MM.1S (cell line): ENCODE measurements at regions not wholly inside any gene's neighbourhood (a gene's known extent, or its start where the extent isn't known, plus 50 kb on each side); places are given as distances from the start of the nearest gene placed in this dataset.

Experiments used
- DNase-seq: peaks from one replicate; pipeline ENCODE4 v3.0.0-alpha.2; 2015
- H2AFZ ChIP-seq: fragments of 300-600 bp; sonication (generic); 2 replicates; pipeline ENCODE4 v1.6.0; 2016; ENCODE audit warnings: antibody characterized with exemption, low read length
- H3F3A ChIP-seq: fragments of 300-600 bp; sonication (generic); 2 replicates; pipeline ENCODE4 v1.6.1; 2016; ENCODE audit warnings: mild to moderate bottlenecking, antibody characterized with exemption, low read length, moderate library complexity, mixed read lengths; ENCODE audit not compliant: insufficient read depth
- H3K27ac ChIP-seq: fragments of 300-600 bp; sonication (generic); 2 replicates; pipeline ENCODE4 v1.5.1; 2016; ENCODE audit warnings: mild to moderate bottlenecking, low read length
- H3K27me3 ChIP-seq: fragments of 300-600 bp; sonication (generic); replicated peaks from 2 replicates; pipeline ENCODE4 v1.6.0; 2016; ENCODE audit warnings: low read length; ENCODE audit not compliant: insufficient read depth
- H3K36me3 ChIP-seq: fragments of 300-600 bp; sonication (generic); replicated peaks from 2 replicates; pipeline ENCODE4 v1.6.1; 2016; ENCODE audit warnings: mild to moderate bottlenecking, low read length, mixed read lengths; ENCODE audit not compliant: insufficient read depth
- H3K4me1 ChIP-seq: fragments of 300-600 bp; sonication (generic); 2 replicates; pipeline ENCODE4 v1.6.1; 2016; ENCODE audit warnings: low read length, mixed read lengths
- H3K4me2 ChIP-seq: fragments of 300-600 bp; sonication (generic); 2 replicates; pipeline ENCODE4 v1.6.0; 2016; ENCODE audit warnings: low read depth, low read length
- H3K4me3 ChIP-seq: fragments of 300-600 bp; sonication (generic); 2 replicates; pipeline ENCODE4 v1.5.1; 2016; ENCODE audit warnings: low read length, mixed read lengths
- H3K79me2 ChIP-seq: fragments of 300-600 bp; sonication (generic); 2 replicates; pipeline ENCODE4 v1.6.1; 2016; ENCODE audit warnings: mixed run types, low read length, mixed read lengths
- H3K9ac ChIP-seq: fragments of 300-600 bp; sonication (generic); 2 replicates; pipeline ENCODE4 v1.6.1; 2016; ENCODE audit warnings: low read length, mixed read lengths
- H3K9me2 ChIP-seq: fragments of 300-600 bp; sonication (generic); replicated peaks from 2 replicates; pipeline ENCODE4 v1.6.1; 2016; ENCODE audit warnings: mild to moderate bottlenecking, low read length, mixed read lengths; ENCODE audit not compliant: insufficient read depth
- H3K9me3 ChIP-seq: fragments of 300-600 bp; sonication (generic); replicated peaks from 2 replicates; pipeline ENCODE4 v1.6.1; 2016; ENCODE audit warnings: mild to moderate bottlenecking, low read length, mixed read lengths; ENCODE audit not compliant: insufficient read depth
- H4K20me1 ChIP-seq: fragments of 300-600 bp; sonication (generic); 2 replicates; pipeline ENCODE4 v1.6.1; 2016; ENCODE audit warnings: mild to moderate bottlenecking, low read length, moderate library complexity, mixed read lengths; ENCODE audit not compliant: insufficient read depth
- EZH2 ChIP-seq: fragments of 300-600 bp; sonication (generic); optimal IDR thresholded peaks from 2 replicates; pipeline ENCODE3; 2017; ENCODE audit warnings: low read depth, mild to moderate bottlenecking, antibody characterized with exemption, low read length, mixed read lengths
- EZH2phosphoT487 ChIP-seq: fragments of 300-600 bp; sonication (generic); IDR thresholded peaks from 2 replicates; pipeline ENCODE4 v1.6.1; 2018; ENCODE audit warnings: antibody characterized with exemption, low read length
- TF ChIP-seq, protein P1 (sequence below): fragments of 300-600 bp; sonication (generic); IDR thresholded peaks from 2 replicates; pipeline ENCODE4 v1.5.1; 2016; ENCODE audit warnings: antibody characterized with exemption, low read length, mixed read lengths

DNA sequence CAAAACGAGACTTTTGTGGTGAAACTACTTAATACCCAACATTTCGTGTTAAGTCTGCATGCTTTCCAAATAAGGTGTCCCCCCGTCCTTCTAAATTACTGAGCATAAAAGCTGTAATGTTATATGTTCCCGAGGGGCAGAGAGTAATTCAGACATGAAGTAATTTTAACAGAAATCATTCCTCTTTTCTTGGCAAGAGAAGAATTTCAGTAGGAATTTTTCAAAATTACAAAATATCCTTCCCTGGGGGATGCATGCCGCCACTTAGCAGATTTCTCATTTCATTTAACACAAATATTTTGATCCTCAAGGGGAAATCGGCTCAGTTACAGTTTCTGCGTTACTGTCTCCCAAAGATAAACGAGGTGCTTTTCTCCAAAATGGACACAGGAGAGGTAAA lies 213.2 kb upstream of the RHOBTB1 start:
- Histone ChIP-seq H2AFZ (no peak overlapping the region), H3K4me1 (no peaks in the 10 kb centered on the region), H3K4me3 (no peak overlapping the region), H3K9ac (no peak overlapping the region), H3K27ac (no peak overlapping the region), H3K9me3 (no peaks in the 10 kb centered on the region), H3K9me2 (no peaks in the 10 kb centered on the region), H3K36me3 (no peaks in the 10 kb centered on the region), H3F3A (no peaks in the 10 kb centered on the region), H4K20me1 (no peaks in the 10 kb centered on the region), H3K79me2 (no peaks in the 10 kb centered on the region), H3K27me3 (no peaks in the 10 kb centered on the region), H3K4me2 (no peak overlapping the region)
- no peak for DNase-seq
- TF ChIP-seq EZH2 (no peak), EZH2phosphoT487 (no peak)
- TF ChIP-seq, protein P1, sequence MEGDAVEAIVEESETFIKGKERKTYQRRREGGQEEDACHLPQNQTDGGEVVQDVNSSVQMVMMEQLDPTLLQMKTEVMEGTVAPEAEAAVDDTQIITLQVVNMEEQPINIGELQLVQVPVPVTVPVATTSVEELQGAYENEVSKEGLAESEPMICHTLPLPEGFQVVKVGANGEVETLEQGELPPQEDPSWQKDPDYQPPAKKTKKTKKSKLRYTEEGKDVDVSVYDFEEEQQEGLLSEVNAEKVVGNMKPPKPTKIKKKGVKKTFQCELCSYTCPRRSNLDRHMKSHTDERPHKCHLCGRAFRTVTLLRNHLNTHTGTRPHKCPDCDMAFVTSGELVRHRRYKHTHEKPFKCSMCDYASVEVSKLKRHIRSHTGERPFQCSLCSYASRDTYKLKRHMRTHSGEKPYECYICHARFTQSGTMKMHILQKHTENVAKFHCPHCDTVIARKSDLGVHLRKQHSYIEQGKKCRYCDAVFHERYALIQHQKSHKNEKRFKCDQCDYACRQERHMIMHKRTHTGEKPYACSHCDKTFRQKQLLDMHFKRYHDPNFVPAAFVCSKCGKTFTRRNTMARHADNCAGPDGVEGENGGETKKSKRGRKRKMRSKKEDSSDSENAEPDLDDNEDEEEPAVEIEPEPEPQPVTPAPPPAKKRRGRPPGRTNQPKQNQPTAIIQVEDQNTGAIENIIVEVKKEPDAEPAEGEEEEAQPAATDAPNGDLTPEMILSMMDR, result no peak

DNA sequence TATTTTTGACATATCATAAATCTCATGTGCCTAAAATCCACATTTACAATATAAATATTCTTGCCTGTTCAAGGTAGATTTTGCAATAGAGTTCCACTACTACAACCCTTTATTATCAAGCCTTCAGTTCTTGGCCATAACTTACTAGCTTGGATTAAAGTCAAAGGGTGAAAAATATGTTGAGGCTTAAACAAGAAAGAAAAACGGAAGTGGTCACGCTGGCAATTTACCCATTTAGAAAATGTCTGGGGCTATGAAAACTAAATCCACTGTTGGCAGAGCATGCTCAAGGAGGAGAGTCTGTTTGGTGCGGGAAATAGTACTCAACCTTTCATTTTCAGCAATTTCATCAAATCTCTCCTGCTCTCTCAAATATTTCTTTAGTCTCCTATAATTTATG lies 209.8 kb upstream of the RHOBTB1 start:
- Histone ChIP-seq H2AFZ (no peak overlapping the region), H3K4me2 (no peak overlapping the region), H3K27me3 (no peaks in the 10 kb centered on the region), H3K9me3 (no peaks in the 10 kb centered on the region), H3K9ac (no peak overlapping the region), H3K4me1 (no peaks in the 10 kb centered on the region), H3K36me3 (no peaks in the 10 kb centered on the region), H4K20me1 (no peaks in the 10 kb centered on the region), H3F3A (no peaks in the 10 kb centered on the region), H3K27ac (no peak overlapping the region), H3K79me2 (no peaks in the 10 kb centered on the region), H3K4me3 (no peak overlapping the region), H3K9me2 (no peaks in the 10 kb centered on the region)
- DNase-seq, result no peak
- TF ChIP-seq, protein P1, result no peak
- no peak for TF ChIP-seq EZH2phosphoT487
- TF ChIP-seq EZH2, result no peak

DNA sequence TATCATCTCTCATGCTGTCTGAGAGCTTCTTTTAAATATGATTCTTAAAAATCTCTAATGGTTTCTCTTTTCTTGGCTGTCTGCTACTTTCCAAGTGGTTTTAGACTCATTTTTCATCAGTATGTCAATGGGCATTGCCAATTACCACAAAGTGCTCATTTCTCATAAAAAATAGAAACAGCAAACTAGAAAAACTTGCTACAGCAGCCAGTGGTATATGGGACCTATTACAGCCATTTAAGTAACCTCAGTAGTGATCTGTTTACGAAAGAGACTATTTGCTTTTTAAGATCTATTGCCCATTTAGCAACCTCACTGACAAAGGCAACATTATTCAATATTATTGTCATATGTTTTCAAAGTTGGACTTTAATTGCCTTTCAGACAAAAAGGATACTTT lies 207.1 kb upstream of the RHOBTB1 start:
- Histone ChIP-seq H3K4me1 (no peaks in the 10 kb centered on the region), H3K79me2 (no peaks in the 10 kb centered on the region), H3K27me3 (no peaks in the 10 kb centered on the region), H3K36me3 (no peaks in the 10 kb centered on the region), H3F3A (no peaks in the 10 kb centered on the region), H3K9me2 (no peaks in the 10 kb centered on the region), H3K9me3 (no peaks in the 10 kb centered on the region), H3K4me3 (no peak overlapping the region), H3K9ac (no peak overlapping the region), H2AFZ (no peak overlapping the region), H3K4me2 (no peak overlapping the region), H4K20me1 (no peaks in the 10 kb centered on the region), H3K27ac (no peak overlapping the region)
- TF ChIP-seq, protein P1, result no peak
- no peak for TF ChIP-seq EZH2phosphoT487
- TF ChIP-seq EZH2, result no peak
- DNase-seq, result no peak
